NCI-H1694 (cell line): ENCODE measurements at regions not wholly inside any gene's neighbourhood (a gene's known extent, or its start where the extent isn't known, plus 50 kb on each side); places are given as distances from the start of the nearest gene placed in this dataset.

ENCODE experiments used
- DNase-seq: peaks from one replicate; lab custom pipeline; 2025; lab: John Stamatoyannopoulos, UW

DNA sequence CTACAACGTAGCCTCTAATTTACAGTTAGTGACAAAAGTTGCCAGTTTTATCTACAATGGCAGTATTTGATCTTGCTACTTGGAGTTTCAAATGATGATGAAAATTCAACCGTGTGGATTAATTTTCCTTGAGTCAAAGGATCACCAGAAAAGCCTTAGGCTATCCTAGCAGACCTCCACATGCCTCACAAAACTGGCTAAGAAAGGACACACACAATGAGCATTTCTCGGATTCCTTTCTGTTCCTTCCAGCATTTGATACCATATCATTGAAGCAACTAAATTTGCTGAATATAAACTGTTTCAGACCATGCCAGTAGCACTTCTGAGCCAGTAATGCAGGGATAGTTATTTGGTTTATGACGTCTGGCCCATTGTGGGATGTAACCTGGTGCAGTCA is 587.4 kb upstream of the MDFIC2 start:
- DNase-seq, result no peak

DNA sequence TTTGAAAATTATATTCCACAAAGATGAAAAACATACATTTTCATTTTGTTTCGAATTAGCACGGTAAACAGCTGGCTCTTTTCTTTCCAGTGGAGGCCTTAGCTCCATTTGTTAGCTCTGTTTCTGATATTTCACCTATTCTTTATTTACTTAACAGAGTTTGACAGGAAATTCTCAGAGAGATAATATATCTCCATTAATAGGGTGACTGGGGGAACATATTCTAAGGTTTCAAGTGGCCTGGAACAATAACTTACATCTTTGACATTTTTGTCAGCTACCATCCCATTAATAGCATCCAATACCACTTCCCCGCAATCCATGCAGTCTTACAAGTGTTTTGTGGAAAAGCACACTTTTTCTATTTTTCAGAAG is 577.6 kb upstream of the MDFIC2 start:
- DNase-seq, result no peak

DNA sequence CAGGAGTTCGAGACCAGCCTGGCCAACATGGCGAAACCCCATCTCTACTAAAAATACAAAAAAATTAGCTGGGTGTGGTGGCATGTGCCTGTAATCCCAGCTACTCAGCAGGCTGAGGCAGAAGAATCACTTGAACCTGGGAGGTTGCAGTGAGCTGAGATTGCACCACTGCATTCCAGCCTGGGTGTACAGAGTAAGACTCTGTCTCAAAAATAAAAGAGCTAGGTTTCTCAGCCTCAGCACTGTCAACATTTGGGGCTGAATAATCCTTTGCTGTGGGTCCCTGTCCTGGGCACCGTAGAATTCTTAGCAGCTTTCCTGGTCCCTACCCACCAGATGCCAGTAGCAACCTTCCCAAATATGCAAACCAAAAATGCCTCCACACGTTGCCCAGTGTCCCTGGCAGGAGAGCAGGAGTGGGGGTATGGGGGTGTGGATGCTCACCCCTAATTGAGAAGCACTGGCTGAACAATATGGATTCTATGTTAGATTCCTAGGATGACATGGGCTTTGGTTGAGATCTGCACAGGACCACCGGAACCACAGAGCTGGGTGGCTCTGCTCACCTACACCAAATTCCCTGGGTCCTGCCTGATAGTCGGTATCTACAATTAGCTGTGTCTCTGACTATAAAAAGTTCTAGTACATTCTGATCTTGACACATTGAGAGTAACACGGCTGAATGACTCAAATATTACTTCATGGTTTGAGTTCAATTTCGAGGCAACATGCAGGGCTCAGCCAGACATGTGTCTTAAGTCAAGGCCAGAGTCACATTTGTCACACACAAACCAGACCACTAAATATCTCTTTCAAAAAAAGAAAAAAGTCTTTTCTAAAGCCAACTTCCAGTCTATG is 577.0 kb upstream of the MDFIC2 start:
- no peak for DNase-seq

DNA sequence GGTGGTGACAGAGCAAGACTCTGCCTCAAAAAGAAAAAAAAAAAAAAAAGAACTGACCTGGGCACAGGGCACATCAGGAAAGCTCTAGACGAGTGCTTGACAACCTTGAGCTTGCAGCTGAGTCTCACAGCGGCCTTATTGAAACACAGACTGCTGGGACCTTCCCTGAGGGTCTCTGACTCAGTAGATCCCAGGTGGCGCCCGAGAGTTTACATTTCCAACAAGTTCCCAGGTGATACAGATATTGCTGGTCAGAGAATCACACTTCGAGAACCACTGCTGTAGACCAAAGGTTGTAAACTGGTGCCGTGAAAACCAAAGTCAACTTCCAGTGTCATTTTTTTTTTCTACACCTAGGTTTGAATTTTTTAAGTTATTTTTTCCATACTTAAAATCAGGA is 573.2 kb upstream of the MDFIC2 start:
- no peak for DNase-seq

DNA sequence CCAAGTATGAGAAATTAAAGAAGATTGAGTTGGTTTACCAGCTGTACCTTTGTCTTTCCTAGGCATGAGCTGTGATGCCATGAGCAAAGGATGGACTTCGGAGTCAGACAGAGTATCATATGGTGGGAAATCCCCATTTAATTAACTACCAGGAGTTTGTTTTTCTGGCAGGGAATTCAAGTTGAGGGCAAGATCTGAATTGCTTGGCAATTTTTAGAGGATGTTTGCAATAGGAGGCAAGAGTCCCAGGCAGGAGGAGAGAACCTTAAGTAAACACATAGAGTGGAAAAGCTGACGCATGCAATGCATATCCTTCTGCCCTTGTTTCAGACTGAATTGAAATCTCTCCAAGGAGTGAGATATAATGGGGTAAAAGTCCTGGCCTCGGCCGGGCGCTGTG is 569.7 kb upstream of the MDFIC2 start:
- DNase-seq, result no peak

DNA sequence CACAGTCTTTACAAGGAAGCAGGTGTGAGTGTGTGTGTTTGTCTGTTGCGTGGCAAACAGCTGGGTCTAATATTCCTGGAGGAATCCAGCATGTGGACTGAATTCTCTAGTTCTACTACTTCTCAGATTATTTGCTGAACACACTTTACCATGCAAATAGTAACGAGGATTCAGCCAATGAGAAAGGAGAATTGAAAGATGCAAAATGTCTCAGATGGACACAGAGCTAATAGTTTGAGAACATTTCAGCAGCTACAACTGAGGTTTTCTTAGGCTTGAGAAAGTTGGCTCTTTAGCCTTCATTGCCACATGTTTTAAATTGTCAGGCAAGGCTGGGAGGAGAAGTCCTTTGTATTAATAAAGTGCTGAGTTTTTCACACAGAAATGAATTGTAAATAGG is 568.0 kb upstream of the MDFIC2 start:
- DNase-seq, result no peak

DNA sequence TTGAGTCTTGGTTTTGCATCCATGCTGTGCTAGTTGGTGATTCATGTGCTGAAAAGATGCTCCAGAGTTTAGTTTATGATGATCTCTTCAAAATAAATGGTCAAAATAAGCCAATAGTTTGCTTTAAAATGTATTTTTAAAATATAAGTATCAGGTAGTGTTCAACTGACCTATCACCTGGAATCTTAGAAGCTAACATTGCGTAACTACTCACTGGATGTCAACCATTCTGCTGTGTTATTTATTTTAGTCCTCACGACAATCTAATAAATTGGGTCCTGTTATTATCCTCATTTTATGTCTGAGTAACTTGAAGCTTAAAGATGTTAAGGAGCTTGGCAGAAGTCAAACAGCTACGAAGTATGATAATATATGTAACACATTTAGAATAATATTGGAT is 563.7 kb upstream of the MDFIC2 start:
- no peak for DNase-seq

DNA sequence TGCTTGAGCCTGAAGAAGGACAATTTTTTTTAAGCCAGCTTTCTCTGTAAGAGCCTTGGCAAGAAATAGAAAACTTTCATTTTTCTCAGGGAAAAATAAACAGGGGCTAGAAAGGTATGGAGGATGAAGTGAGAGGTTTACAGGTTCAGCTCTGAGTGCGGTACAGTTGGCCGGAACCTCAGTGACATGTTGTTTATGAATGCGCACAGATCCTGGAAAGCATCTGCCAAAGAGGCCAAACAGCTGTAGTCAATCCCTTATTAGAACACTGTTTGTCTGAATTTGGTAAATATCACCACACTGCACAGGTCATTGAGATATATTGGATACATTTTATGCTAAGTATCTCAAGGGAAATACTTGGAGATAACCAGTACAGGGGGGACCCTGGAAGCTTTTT is 561.8 kb upstream of the MDFIC2 start:
- no peak for DNase-seq

DNA sequence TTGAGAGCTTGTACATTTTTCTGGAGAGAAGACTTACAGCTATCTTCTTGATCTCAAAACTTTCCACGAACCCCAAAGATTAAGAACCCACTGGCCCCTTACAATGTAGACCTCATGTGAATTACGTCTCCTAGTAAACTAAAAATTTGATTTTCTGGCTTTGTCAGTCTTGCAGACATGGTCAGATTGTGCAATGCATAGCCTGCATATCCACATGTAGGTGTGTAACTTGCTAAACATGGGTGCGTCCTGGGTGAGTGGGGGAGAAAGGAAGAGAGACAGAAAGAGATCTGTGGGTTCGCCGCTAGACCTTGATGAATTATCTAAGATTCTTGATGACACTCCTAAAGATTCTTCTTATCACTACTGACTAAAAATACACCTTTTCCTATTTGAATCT is 561.2 kb upstream of the MDFIC2 start:
- DNase-seq, result no peak

DNA sequence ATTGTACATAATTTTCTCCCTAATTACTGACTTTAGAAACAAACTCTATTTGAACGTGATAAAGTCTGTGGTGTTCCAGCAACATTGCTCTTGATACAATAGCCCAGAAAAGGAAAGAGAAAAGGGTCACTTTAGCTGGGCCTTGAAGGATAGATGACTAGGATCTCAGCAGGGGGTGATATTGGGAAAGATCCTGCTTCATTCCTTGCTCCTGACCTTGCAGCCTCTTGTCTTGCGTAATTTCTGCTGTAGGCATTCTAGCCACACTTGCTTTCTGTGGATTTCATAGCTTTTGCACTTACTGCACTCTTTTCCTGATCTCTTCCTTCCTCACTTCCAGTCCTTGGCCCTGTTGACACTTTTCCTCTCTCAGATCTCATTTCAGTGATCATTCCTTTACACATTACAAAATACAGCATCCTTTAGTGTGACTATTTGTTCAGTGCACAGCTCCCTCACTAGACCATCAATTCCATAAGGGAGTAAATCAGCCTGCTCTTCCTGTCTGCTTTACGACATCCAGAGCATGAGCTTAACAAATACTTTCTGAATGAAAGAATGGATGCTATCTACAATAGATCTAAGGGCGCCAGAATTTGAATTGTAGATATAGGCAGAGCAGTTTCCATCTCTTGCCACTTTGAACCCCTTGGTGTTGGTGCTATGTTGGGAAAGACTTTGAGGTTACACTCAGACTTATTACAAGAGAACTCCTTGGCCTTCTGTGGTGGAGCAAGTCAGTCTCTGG is 559.6 kb upstream of the MDFIC2 start:
- DNase-seq, result no peak

DNA sequence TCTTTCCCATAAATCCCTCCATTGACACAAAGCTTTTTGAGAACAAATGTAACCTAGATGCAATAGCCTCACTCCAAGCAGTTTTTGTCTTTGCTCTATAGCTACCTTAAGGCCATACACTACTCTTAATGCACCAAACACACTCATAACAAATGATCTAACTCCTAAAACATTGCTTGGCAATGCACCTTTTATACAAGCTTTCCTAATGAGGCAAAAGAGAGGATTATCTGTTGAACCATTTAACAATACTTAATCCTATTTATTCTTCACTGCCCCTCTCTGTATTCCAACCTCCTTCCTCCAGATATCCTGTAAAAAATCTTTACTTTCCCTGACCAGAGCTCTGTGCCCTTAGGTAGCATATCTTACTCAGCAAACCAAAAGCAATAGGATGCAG is 558.1 kb upstream of the MDFIC2 start:
- DNase-seq, result no peak

DNA sequence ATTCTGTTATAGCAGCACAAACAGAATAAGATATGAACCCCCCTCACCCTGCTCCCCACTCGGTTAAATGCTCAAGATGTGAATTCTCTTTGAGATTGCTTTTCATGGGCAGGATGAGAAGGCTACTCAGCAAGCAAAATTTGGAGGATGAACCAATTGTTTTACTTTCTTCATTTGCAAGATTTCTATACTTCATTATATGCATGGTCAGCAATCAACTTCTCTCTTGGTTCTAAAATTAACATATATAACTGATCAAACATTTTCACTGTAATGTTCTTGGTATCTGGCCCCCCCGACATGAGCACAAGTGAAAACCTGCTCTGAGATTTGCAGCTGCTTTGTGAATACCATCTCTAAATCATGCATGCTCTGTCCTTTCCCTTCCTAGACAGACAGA is 556.1 kb upstream of the MDFIC2 start:
- DNase-seq, result no peak

DNA sequence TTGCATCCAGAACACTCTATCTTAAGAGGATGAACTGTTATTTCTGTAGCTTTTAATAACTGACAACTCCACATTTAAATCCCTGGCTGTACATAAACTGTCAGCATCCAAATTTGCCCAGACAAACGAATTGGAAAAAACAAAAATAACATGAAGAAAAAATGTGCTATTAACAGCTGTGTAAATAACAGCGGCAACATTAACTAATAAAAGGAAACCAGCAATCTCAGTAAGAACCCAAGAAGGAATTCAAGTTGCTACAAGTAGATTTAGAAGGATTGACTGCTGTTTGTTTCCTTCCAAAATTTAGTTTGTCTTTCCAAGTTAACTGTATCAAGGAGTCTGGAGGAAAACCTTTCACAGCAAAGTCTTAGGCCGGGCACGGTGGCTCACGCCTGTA is 550.6 kb upstream of the MDFIC2 start:
- DNase-seq, result no peak

DNA sequence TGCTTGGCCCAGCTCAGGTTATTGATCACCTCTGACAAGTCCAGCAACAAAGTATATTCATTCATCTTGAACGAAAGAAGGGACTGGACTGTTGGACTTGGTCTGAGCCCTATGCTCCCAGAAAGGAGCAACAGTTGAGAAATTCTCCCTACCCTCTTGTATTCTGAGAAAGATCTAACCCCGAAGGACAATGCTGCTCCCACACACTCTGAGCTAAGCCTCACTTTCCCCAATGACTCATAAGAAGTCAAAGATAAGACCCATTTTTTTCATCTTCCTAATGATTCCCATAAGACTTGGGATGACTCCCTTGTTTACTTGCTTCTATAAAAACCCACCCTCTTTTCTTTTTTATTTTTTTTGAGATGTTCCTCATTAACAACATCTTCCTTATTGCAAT is 549.4 kb upstream of the MDFIC2 start:
- DNase-seq, result no peak

DNA sequence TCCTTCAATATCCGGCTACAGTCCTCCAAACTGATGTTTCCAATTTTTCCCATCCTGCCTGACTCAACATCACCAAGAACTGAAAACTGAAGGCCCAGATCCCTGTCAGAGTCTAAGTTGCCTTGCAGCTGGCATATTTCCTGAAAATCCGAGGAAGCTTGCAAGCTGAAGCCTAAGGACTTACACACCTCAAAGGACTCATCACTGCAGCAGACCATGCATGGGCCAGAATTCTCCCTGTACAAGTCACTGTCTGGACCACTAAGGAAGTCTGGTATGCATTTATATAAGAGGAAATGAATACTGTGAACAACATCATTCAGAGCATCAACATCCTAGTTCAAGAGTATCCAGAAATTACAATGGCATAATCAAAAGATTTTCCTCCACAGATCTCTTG is 548.8 kb upstream of the MDFIC2 start:
- DNase-seq, result no peak

DNA sequence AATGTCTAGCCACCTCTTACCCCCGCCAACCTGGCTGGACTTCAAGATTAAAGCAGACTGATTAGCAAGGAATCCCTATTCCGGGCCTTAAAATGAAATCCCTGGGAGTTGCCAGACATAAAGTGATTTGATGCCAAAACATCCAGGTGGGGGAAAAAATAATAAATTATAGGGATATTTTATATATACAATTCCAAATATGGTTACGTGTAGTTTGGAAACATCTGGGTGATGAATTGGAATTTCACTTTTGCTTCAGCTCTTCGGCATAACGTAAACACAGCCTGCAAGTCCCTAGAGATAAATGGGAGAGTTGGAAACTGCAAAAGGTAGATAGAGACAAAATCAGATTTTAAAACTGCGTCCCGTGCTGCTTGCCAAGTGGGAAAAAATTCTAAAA is 545.5 kb upstream of the MDFIC2 start:
- no peak for DNase-seq

DNA sequence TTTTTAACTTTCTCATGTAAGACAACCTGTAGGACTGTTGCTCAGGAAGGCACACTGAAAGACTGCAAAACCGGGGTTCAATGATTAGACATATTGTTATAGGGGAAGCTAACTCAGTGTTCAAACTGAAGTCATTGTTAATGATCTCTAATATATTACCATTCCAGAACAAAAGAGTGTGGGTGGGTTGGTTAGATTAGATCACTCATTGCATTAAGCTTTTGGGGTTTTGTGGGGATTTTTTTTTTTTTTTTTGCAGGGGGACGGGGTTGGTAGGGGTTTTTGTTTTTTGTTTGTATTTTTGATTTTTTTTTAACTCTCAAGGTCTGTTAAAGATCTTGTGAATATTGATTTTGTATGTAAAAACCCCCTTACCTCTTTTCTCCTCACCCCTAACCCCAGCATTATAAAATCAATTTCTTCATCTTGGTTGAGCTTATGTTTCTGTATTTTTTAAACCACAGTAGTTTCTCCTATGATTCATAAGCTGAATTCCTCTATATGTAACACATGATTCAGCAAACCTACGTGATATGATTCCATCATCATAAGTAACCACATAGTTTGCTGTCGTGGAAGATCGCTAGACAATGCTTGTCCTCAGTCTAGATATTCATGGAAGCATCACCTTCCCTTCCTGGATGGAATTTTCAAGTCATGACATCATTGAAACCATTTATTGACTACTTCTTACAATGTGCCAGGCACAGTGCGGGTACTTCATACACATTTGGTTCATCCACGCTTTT is 544.1 kb upstream of the MDFIC2 start:
- DNase-seq, result no peak

DNA sequence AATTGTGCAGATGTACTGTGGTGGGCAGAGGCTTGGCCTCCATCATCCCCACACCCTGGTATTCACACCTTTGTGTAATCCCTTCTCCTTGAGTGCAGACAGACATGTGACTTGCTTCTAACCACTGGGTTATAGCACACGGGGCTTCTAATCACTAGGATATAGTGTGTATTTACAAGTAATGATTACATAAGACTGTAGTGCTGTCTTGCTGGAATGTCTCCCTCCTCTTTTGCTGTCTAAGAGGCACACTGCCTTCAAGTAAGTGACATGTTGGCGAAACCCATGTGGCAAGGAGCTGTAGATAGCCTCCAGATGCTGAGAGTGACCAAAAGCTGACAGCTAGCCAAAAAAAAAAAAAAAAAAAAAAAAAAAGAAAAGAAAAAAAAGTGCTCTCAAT is 542.7 kb upstream of the MDFIC2 start:
- no peak for DNase-seq

DNA sequence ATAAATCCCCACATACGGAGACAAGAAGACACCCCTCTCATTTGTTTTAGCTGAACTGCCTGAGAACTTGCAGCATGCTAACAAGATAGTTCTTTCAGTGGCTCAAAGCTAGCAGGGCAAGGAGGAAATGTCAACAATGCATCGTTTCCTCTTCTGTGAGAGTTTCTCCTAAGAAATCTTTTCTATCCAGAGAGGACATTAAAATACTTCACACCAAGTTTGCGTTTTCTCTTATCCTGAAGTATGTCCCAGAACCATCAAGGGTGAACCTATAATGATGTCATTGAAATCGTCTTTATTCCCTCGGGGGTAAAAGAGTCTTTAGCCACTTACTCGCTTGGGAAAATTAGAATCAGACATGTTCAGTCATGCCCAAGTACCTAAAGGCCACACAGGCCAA is 541.7 kb upstream of the MDFIC2 start:
- no peak for DNase-seq

DNA sequence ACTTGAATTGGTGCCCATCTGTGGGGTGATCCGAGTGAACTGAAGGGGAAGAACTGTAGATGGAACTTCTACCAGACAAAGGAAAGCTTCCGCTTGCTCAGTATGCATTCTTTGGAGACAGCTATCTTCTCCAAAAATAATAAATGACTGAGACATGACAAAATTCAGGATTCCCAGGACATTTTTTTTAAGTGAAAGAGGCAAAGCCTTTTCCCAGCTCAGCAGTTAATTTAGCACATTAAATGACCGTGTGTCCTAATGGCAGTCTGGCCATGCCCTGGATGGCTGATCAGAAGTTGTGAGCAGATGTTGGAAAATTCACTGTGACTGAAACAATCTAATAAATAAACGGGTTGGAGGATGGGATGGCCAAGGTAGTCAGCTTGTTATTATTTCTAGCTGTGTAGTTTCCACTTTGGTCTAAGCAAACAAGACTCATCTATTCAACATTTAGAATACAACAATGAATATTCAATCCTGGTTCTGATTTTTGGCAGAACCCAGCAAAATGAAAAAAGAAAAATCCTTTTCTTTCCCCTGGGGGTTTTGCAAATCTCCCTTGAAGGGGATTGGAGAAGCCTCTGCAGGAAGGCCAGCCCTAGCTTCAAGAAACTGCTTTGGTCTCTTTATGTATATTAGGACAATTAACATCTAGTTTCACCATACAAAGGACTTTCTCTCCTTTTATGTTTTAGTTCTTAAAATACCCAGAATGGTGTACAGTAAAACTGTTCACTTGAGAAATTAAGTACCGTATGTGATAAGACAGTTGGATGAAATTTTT is 540.9 kb upstream of the MDFIC2 start:
- no peak for DNase-seq

DNA sequence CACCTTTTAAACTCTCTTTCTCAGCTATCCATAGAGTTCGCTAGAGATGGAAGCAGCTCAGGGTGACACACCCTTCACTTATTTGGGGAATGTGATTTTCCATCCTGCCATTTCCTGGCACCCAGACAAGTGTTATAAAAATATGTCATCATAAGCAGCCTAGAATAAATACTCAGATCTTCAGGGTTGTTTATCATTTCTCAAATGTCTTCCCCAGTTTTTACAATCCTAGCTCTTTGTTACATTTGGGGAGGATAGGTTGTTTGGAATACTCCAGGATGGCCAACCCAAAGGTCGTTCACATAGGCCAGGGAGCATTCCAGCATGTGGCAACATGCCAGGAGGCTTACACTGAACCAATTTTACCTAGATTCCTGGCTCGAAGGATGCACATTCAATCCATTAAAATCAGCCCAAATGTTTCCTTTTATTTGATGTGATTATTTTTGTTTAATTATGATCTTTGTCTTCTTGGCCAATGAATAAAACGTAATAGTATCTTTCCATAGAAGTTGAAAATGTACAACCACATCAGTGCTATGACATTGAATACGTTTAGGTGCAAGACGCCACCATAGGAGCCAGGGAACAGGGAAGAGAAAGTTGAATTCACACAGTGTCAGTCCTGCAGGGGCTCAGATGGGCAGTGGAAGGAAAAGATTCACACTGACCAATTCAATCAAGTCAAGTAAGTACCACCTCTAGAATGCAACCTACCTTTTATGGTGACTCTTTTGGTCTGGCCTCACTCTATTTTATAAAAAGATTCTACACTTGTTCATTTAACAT is 537.7 kb upstream of the MDFIC2 start:
- no peak for DNase-seq
